ENCODE measurements at regions not wholly inside any gene's neighbourhood (a gene's known extent, or its start where the extent isn't known, plus 50 kb on each side); places are given as distances from the start of the nearest gene placed in this dataset.

GRCh38 chr2:146870691-146871090, 974.1 kb upstream of the ACVR2A start:
- DNase-seq (ENCODE audit: low read depth in 4 of 4, low spot score in 2 of 4) = no peak

GRCh38 chr2:146869328-146869727, 975.5 kb upstream of the ACVR2A start:
- no peak for DNase-seq (ENCODE audit: low read depth in 4 of 4, low spot score in 2 of 4)

- DNase-seq (ENCODE audit: low read depth in 4 of 4, low spot score in 2 of 4) = no peak
These were observed 976.8 kb upstream of the ACVR2A start for GRCh38 chr2:146868051-146868450.

- no peak for DNase-seq (ENCODE audit: low read depth in 4 of 4, low spot score in 2 of 4)
These were observed 977.3 kb upstream of the ACVR2A start for GRCh38 chr2:146867477-146867986.

- no peak for DNase-seq (ENCODE audit: low read depth in 4 of 4, low spot score in 2 of 4)
These were observed 990.9 kb upstream of the ACVR2A start for GRCh38 chr2:146853741-146854444.

- no peak for DNase-seq (ENCODE audit: low read depth in 4 of 4, low spot score in 2 of 4)
These were observed 992.2 kb upstream of the ACVR2A start for GRCh38 chr2:146852661-146853060.

- no peak for DNase-seq (ENCODE audit: low read depth in 4 of 4, low spot score in 2 of 4)
These were observed 994.1 kb upstream of the ACVR2A start for GRCh38 chr2:146850746-146851145.

GRCh38 chr2:146847846-146848245, 997.0 kb upstream of the ACVR2A start:
- no peak for DNase-seq (ENCODE audit: low read depth in 4 of 4, low spot score in 2 of 4)

- no peak for DNase-seq (ENCODE audit: low read depth in 4 of 4, low spot score in 2 of 4)
These were observed 1000.4 kb upstream of the ACVR2A start for GRCh38 chr2:146844226-146844990.

GRCh38 chr2:146837857-146838256, 1007.0 kb upstream of the ACVR2A start:
- no peak for DNase-seq (ENCODE audit: low read depth in 4 of 4, low spot score in 2 of 4)

GRCh38 chr2:146826388-146826787, 1018.4 kb upstream of the ACVR2A start:
- DNase-seq (ENCODE audit: low read depth in 4 of 4, low spot score in 2 of 4) = no peak

- no peak for DNase-seq (ENCODE audit: low read depth in 4 of 4, low spot score in 2 of 4)
These were observed 1023.0 kb upstream of the ACVR2A start for GRCh38 chr2:146821836-146822316.

GRCh38 chr2:146820672-146821071, 1024.2 kb upstream of the ACVR2A start:
- DNase-seq (ENCODE audit: low read depth in 4 of 4, low spot score in 2 of 4) = no peak

GRCh38 chr2:146818122-146818521, 1026.7 kb upstream of the ACVR2A start:
- DNase-seq (ENCODE audit: low read depth in 4 of 4, low spot score in 2 of 4) = no peak

- DNase-seq (ENCODE audit: low read depth in 4 of 4, low spot score in 2 of 4) = no peak
These were observed 1027.2 kb upstream of the ACVR2A start for GRCh38 chr2:146817613-146818012.

- no peak for DNase-seq (ENCODE audit: low read depth in 4 of 4, low spot score in 2 of 4)
These were observed 1029.9 kb upstream of the ACVR2A start for GRCh38 chr2:146814971-146815370.

- DNase-seq (ENCODE audit: low read depth in 4 of 4, low spot score in 2 of 4) = no peak
These were observed 1037.2 kb upstream of the ACVR2A start for GRCh38 chr2:146807568-146808168.

GRCh38 chr2:146806364-146807005, 1038.3 kb upstream of the ACVR2A start:
- DNase-seq (ENCODE audit: low read depth in 4 of 4, low spot score in 2 of 4) = no peak

GRCh38 chr2:146804288-146804687, 1040.5 kb upstream of the ACVR2A start:
- no peak for DNase-seq (ENCODE audit: low read depth in 4 of 4, low spot score in 2 of 4)

GRCh38 chr2:146801886-146802285, 1042.9 kb upstream of the ACVR2A start:
- DNase-seq (ENCODE audit: low read depth in 4 of 4, low spot score in 2 of 4) = no peak

GRCh38 chr2:146786396-146786795, 1058.4 kb upstream of the ACVR2A start:
- DNase-seq (ENCODE audit: low read depth in 4 of 4, low spot score in 2 of 4) = no peak

Data from left renal cortex interstitium (tissue), 4 donors.